ENCODE measurements at regions not wholly inside any gene's neighbourhood (a gene's known extent, or its start where the extent isn't known, plus 50 kb on each side); places are given as distances from the start of the nearest gene placed in this dataset.

DNA sequence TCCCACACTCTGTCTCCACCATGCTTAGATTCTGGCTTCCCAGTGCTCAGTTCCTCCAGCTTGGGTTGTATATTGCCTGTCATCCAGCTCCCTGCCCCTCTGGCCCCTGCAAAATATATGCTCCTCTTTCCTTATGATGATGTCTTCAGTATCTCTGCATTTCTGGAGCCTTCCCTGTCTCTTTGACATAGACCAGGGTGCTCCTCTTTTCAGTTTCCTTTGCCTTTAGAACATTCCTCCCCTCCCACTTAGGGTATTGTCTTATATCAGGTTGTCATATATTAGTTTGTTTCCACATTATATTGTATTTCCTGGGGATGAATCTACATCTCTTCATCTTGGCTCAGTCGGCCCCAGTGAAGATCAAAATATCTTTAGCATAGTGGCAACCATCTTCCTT, 526.4 kb downstream of the MID1IP1 start:
- DNase-seq (ENCODE audit: low read depth): no peak
- Histone ChIP-seq H3K27me3 (ENCODE audit: control insufficient read depth, insufficient read depth, low read length) (no peaks in the 10 kb centered on the region), H3K4me3 (ENCODE audit: low read depth, low read length) (no peak overlapping the region), H3K36me3 (ENCODE audit: control insufficient read depth, insufficient read depth, low read length) (no peaks in the 10 kb centered on the region)
- TF ChIP-seq CTCF (IDR thresholded peaks at IDR 0.05; ENCODE audit: insufficient read depth, low read length, severe bottlenecking): no peak
- no peak for FAIRE-seq

DNA sequence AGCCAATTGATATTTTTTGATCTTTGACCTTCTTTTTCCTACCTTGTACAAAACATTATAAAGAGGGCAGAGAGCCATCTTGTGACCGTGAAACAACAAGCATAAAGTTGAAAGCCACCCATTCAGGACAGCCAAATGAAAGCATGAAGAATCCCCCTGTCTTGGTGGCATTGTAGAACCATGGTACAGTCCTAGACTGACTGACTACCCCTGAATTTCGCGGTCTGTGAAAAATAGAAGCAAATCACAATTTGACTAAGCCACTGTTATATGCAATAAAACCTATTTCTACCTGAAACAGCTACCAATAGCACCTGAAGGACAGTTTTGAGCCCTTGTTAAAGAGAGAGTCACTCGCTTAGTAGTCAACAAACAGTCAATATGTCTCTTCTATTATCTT, 527.4 kb downstream of the MID1IP1 start:
- no peak for FAIRE-seq
- no peak for TF ChIP-seq CTCF (IDR thresholded peaks at IDR 0.05; ENCODE audit: insufficient read depth, low read length, severe bottlenecking)
- no peak overlapping the region for H3K4me3 ChIP-seq (ENCODE audit: low read depth, low read length)
- no peak for DNase-seq (ENCODE audit: low read depth)
- no peaks in the 10 kb centered on the region for H3K27me3 ChIP-seq (ENCODE audit: control insufficient read depth, insufficient read depth, low read length)
- H3K36me3 ChIP-seq (ENCODE audit: control insufficient read depth, insufficient read depth, low read length): no peaks in the 10 kb centered on the region

DNA sequence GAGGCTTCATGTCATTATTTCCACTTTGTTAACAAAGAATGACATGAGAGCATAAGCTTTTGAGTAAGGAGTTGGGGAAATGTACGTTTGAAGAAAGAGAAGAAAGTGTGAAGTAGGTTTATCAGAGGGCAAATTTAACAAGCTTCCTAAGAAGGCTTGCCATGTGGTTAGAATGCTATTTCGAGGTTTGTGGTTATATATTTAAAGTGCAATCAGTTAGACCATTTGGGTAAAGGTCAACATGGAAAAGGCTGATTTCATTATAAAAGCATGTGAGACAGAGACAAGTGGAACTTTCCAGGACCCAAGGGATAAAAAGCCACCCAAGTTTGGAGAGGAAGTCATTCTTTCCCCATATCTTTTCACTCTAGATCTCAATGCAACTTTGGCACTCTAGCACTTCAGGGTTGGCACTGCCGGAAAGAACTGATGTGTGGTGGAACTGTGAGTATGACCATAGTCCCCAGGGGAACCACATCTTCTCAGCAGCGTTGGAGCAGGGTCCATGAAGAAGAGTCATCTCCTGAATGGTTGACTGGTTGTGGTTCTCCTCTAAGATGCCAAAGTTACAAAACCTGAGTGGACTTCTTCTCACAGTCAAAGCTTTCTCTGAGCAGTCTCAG, 529.9 kb downstream of the MID1IP1 start:
- H3K27me3 ChIP-seq (ENCODE audit: control insufficient read depth, insufficient read depth, low read length): no peaks in the 10 kb centered on the region
- no peak for FAIRE-seq

GRCh38 chrX:39333451-39333850, 532.2 kb downstream of the MID1IP1 start:
- no peak for DNase-seq (ENCODE audit: low read depth)
- H3K27me3 ChIP-seq (ENCODE audit: control insufficient read depth, insufficient read depth, low read length): no peaks in the 10 kb centered on the region
- FAIRE-seq: no peak

More for the DNA sequence above, 529.9 kb downstream of the MID1IP1 start:
- Histone ChIP-seq H3K36me3 (ENCODE audit: control insufficient read depth, insufficient read depth, low read length) (no peaks in the 10 kb centered on the region), H3K4me3 (ENCODE audit: low read depth, low read length) (no peak overlapping the region)
- no peak for DNase-seq (ENCODE audit: low read depth)
- TF ChIP-seq CTCF (IDR thresholded peaks at IDR 0.05; ENCODE audit: insufficient read depth, low read length, severe bottlenecking): no peak

GRCh38 chrX:39335513-39336235, 534.4 kb downstream of the MID1IP1 start:
- Histone ChIP-seq H3K36me3 (ENCODE audit: control insufficient read depth, insufficient read depth, low read length) (no peaks in the 10 kb centered on the region), H3K27me3 (ENCODE audit: control insufficient read depth, insufficient read depth, low read length) (no peaks in the 10 kb centered on the region), H3K4me3 (ENCODE audit: low read depth, low read length) (no peak overlapping the region)
- DNase-seq (ENCODE audit: low read depth) (no peak), FAIRE-seq (no peak)
- no peak for TF ChIP-seq CTCF (IDR thresholded peaks at IDR 0.05; ENCODE audit: insufficient read depth, low read length, severe bottlenecking)

More at GRCh38 chrX:39333451-39333850, 532.2 kb downstream of the MID1IP1 start:
- Histone ChIP-seq H3K36me3 (ENCODE audit: control insufficient read depth, insufficient read depth, low read length) (no peaks in the 10 kb centered on the region), H3K4me3 (ENCODE audit: low read depth, low read length) (no peak overlapping the region)
- no peak for TF ChIP-seq CTCF (IDR thresholded peaks at IDR 0.05; ENCODE audit: insufficient read depth, low read length, severe bottlenecking)
